HK-2 (cell line): ENCODE measurements at regions not wholly inside any gene's neighbourhood (a gene's known extent, or its start where the extent isn't known, plus 50 kb on each side); places are given as distances from the start of the nearest gene placed in this dataset.

Experiments used
- DNase-seq: peaks from one replicate; pipeline ENCODE4 v3.0.0-alpha.2; 2018; ENCODE audit not compliant: unreplicated experiment

GRCh38 chr14:61192989-61193388, 88.1 kb downstream of the TMEM30B start:
- DNase-seq, result no peak

- DNase-seq, result no peak
Measured at GRCh38 chr14:61191733-61192132, 89.4 kb downstream of the TMEM30B start.

DNA sequence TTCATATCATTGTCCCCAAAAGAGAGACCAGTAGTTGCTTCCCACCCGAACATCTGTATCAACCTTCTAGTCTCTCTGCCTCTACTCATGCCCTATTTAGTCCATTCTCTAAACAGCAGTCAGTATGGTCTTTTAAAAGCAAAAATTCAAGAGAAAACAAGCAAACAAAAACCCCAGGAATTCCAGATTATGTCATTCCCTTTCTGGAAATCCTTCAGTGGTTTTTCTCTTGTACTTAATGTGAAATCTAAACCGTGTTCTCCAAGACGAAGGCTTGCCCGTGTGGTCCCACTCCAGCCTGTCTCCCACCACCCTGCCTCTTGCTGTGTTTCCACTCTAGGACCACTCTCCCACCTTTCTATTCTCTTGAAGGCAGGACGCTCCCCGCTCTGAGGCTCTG, 90.8 kb downstream of the TMEM30B start:
- DNase-seq, result no peak

GRCh38 chr14:61188978-61189808, 91.9 kb downstream of the TMEM30B start:
- DNase-seq, result no peak

GRCh38 chr14:61188196-61188595, 92.9 kb downstream of the TMEM30B start:
- no peak for DNase-seq

- no peak for DNase-seq
Measured at GRCh38 chr14:61187196-61187905, 93.8 kb downstream of the TMEM30B start.

DNA sequence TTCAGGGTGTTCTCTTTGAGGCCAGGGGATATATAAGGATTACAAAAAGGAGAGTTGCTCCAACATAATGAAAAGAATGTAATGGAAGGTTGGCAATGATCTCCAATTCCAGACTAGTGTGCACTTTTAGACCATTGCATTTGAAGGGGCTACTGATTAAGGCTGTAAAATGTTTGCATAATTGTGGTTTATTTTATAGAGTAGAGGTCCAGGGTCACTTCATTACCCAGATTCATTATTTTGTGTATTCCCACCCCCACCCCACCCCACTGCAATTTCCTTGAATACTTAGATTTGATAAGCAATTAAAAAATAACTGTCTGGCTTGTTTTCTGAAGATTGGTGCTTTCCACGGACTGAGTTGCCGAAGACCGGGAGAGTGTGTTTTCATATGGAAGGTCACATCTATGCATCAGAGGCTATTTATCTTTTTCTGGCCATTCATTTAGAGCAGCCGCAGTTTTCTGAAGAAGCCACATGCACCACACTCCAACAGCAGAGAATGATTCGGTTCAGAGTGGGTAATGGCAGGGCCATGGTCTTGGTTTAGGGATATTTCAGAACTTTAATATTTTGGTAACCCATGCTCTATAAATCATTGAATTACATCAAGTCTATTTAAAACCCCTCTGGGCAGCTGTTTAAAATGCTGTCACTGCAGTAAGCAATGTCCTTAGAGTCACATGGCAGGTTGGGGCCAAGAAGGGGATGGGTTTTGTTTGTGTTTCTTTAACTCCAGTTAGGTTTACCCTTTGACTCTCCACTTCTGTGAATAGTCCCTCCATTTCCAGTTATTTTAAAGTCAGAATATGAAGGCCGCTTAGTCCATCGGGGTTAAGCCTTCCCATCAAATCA, 94.6 kb downstream of the TMEM30B start:
- DNase-seq, result no peak

DNA sequence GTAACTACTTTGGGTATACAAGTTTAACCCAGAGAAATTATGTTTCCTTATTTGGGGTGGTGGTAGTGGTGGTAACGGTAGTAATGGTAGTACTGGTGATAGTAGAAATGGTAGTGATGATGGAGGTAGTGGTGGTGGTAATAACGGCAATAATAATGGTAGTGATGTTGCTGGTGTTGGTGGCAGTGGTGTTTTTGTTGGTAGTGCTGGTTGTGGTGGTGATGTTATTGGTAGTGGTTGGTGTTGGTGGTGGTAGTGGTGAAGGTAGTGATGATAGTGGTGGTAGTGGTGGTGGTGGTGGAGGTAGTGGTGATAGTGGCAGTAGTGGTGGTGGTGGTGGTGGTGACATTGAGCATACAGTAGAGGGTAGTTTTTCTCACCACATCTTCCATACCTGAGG, 95.6 kb downstream of the TMEM30B start:
- no peak for DNase-seq

- DNase-seq, result peak; percentile 27
Measured at GRCh38 chr14:61184112-61184511, 97.0 kb downstream of the TMEM30B start.

- DNase-seq, result no peak
Measured at GRCh38 chr14:61183196-61183885, 97.8 kb downstream of the TMEM30B start.

- DNase-seq, result no peak
Measured at GRCh38 chr14:61179796-61180398, 101.2 kb downstream of the TMEM30B start.

DNA sequence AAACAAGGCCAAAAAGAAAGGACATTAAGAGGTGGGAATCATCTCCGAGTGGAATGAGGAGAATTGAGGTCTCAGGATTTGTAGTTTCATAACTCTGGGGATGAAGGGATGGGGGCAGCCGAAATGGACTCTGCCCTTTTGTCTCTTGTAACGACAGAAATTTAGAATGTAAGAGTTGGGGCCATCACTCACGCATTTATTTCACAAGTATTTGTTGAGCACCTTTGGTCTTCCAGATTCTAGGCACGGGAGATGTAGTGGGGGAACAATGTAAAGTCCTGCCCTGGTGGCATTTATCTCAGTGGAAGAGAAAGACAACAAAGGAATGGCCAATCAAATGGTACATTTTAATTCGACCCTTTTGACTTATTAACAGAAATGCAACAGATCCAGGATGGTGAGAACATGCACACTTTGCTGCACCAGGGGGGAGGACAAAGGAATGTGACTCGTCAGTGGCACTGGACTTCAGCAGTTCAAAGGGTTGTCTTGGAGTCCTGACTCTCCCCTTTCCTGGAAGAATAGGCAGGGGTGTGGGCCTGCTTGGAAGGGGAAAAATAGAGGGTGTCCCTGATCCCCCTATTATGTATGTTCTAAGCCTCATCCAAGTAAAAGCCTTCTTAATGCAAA, 102.0 kb downstream of the TMEM30B start:
- DNase-seq, result peak; percentile 72

DNA sequence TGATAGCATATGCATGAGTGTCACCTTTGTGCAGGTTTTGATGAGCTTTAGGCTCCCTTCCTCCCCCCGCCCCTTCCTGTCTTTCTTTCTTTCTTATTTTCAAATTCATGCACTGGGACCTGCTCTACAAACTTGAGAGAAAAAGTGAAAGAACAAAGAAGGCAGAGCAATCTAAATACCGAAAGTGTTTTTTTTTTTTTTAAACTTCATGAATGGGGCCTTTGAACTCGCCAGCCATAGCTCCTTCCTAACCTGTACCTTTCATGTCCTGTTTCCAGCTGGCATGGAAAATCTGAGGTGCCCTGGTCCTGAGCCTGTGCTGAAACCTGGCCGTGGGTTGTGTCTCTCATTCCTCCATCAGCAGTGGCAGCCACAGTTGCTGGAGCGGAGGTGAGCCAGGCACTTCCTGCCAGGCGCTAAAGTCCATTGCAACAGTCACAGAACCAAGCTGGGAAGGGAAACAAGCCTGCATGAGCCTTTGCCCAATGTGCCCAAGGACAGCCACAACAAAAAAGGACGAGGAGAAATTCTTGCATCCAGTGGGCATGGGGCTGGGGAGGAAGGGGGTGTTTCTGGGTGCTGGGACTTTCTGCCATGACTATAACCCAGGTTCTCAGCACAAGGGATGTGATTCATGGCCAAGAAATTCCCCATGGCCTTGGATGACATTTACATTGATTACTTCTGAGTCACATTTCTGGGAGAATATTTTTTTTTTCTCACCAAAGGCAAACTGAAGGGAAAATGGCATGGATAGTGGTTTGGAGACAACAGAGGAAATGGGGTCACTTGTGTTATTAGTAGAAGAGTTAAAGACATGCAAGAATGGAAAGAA, 102.7 kb downstream of the TMEM30B start:
- DNase-seq, result peak; percentile 78

DNA sequence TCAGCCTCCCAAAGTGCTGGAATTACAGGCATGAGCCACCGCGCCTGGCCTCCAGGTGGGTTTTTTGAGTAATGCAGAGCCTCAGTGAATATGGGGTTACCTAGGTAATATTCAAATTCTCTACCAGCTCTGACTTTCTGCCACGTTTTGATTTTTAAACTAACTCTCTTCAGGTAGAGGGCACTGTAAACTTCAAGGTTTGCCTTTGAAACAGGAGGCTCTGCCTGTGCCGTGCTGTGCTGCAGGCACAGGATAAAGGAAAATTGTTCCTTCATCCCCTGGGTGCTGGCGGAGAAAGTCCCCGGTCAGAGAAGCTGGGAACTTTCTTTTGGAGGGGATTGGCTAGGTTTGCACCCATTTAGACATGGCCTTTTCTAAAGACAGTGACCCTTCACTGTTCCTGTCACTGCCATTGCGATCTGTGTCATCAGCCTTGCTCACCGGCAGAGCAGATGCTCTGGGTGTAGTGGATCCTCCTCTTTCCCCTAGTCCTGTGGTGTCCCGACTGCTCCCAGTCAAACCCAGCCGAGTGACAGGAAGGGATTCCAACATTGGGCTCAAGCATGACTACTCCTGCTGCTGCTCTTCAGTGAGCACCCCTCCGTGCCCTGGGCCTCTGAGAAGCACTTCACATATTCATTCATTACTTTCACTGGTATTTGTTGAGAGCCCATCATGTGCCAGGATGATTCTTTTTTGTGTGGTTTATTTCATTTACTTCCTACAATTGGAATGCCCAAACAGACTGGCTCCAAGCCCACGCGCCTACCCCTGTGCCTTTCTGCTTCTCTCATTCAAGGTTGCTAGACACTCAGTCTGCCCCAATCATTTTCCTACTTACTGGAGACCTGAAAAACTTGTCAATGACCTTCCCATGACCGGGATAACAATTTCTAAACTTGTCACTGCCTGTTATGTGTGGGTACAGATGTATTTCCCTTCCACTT, 103.6 kb downstream of the TMEM30B start:
- peak; percentile 85 for DNase-seq

GRCh38 chr14:61176686-61177085, 104.5 kb downstream of the TMEM30B start:
- no peak for DNase-seq

GRCh38 chr14:61174987-61175386, 106.2 kb downstream of the TMEM30B start:
- DNase-seq, result no peak

DNA sequence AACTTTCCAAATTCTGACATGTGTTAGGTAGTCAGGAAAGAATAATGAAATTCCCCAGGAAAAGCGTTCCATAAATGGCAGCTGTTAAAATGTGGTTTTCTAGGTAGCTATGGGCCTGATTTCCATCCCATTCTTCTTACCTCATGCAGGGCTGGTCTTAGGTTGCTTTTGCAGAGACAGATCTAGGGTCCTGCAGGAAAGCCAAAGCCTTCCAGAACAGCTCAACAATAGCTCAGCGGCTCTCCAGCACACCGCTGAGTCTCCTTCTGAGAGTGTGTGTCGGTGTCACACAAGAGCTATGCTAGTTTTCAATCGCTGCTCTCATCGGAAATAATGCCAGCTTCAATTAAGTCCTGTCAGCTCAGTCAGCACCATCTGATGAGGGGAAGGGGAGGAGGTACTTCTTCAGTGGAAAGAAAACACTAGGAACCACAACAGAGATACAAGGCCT, 106.7 kb downstream of the TMEM30B start:
- DNase-seq, result no peak

GRCh38 chr14:61171727-61172126, 109.4 kb downstream of the TMEM30B start:
- DNase-seq, result no peak

DNA sequence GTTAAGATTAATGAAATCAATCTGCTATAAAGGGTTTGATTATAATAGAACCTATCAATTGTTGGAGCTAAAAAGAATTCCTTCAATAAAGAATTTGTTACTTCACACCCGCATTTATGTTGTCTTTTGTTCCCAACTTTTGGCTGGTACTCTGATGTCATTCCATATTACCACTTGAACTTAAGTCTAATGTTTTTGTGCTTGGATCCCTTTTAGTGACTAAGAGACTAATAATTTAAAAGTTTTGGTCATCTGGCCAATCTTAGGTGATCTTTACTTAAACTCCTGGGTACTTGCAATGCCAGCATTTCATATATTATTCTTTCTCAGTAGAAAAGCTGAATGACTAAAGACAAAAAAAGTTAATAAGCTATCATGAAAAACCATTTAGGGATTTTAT, 113.0 kb downstream of the TMEM30B start:
- no peak for DNase-seq
